NK-92 treated with Interleukin-12 subunit alpha and Interleukin-12 subunit beta, amount 100 ng/mL, for 24 hours (cell line): ENCODE measurements at regions not wholly inside any gene's neighbourhood (a gene's known extent, or its start where the extent isn't known, plus 50 kb on each side); places are given as distances from the start of the nearest gene placed in this dataset.
"Not testable (repeated sequence)": the region's sequence is repeated elsewhere in the genome, so short reads cannot be mapped to it uniquely, and the experiment has no call there.

Experiments used
- DNase-seq: peaks from one replicate; lab custom pipeline; 2025; lab: John Stamatoyannopoulos, UW

GRCh38 chr10:28354511-28354910 is 51.6 kb upstream of the MPP7 start:
- no peak for DNase-seq

GRCh38 chr10:28355376-28355775 is 52.5 kb upstream of the MPP7 start:
- no peak for DNase-seq

GRCh38 chr10:28359334-28359733 is 56.5 kb upstream of the MPP7 start:
- DNase-seq, result no peak

- no peak for DNase-seq
These were observed 57.3 kb upstream of the MPP7 start for GRCh38 chr10:28360175-28360574.

GRCh38 chr10:28363376-28363775 is 60.5 kb upstream of the MPP7 start:
- no peak for DNase-seq

- DNase-seq, result no peak
These were observed 63.0 kb upstream of the MPP7 start for GRCh38 chr10:28365840-28366239.

- DNase-seq, result no peak
These were observed 64.1 kb upstream of the MPP7 start for GRCh38 chr10:28366994-28367393.

GRCh38 chr10:28367413-28367812 is 64.5 kb upstream of the MPP7 start:
- DNase-seq, result no peak

- no peak for DNase-seq
These were observed 65.1 kb upstream of the MPP7 start for GRCh38 chr10:28367929-28368484.

GRCh38 chr10:28370107-28370835 is 67.4 kb upstream of the MPP7 start:
- no peak for DNase-seq

- DNase-seq, result not testable (repeated sequence)
These were observed 68.8 kb upstream of the MPP7 start for GRCh38 chr10:28371638-28372037.

GRCh38 chr10:28374036-28374435 is 71.2 kb upstream of the MPP7 start:
- DNase-seq, result no peak

GRCh38 chr10:28375399-28376354 is 72.8 kb upstream of the MPP7 start:
- no peak for DNase-seq

- no peak for DNase-seq
These were observed 76.2 kb upstream of the MPP7 start for GRCh38 chr10:28378986-28379585.

- DNase-seq, result no peak
These were observed 78.6 kb upstream of the MPP7 start for GRCh38 chr10:28381466-28381865.

- peak; percentile 12 for DNase-seq
These were observed 79.1 kb upstream of the MPP7 start for GRCh38 chr10:28381903-28382347.

GRCh38 chr10:28382525-28383269 is 79.8 kb upstream of the MPP7 start:
- DNase-seq, result no peak

- no peak for DNase-seq
These were observed 81.7 kb upstream of the MPP7 start for GRCh38 chr10:28384557-28384956.

GRCh38 chr10:28385748-28386502 is 83.1 kb upstream of the MPP7 start:
- no peak for DNase-seq

- DNase-seq, result no peak
These were observed 83.6 kb upstream of the MPP7 start for GRCh38 chr10:28386503-28386868.

- no peak for DNase-seq
These were observed 84.3 kb upstream of the MPP7 start for GRCh38 chr10:28387140-28387539.
